Brain microvascular endothelial cell (primary cell): ENCODE measurements at regions not wholly inside any gene's neighbourhood (a gene's known extent, or its start where the extent isn't known, plus 50 kb on each side); places are given as distances from the start of the nearest gene placed in this dataset.

ENCODE experiments used
- DNase-seq: peaks from one replicate; pipeline ENCODE4 v3.0.0-alpha.2; 2020
- H3K27ac ChIP-seq: fragments of 250-450 bp; sonication (Bioruptor Pico); 2 replicates; pipeline ENCODE4 v1.5.1; 2020; ENCODE audit warnings: mild to moderate bottlenecking, moderate library complexity
- H3K27me3 ChIP-seq: fragments of 250-450 bp; sonication (Bioruptor Pico); replicated peaks from 2 replicates; pipeline ENCODE4 v1.5.1; 2020; ENCODE audit warnings: mild to moderate bottlenecking
- H3K36me3 ChIP-seq: fragments of 250-450 bp; sonication (Bioruptor Pico); replicated peaks from 2 replicates; pipeline ENCODE4 v1.5.1; 2020; ENCODE audit warnings: mild to moderate bottlenecking
- H3K4me3 ChIP-seq: 2 replicates; pipeline ENCODE4 v1.5.1; 2011; ENCODE audit warnings: low read depth, mild to moderate bottlenecking, control low read depth, low read length, moderate library complexity
- in situ Hi-C: cut with HindIII; loops from 2 replicates; pipeline ENCODE4 v1.10.0; 2017; ENCODE audit warnings: low sequenced_read_pairs, low pct_ligation_motif_present
- TF ChIP-seq, protein P1 (sequence below): IDR thresholded peaks from 2 replicates; pipeline ENCODE4 v1.5.1; 2011; ENCODE audit warnings: low read depth, mild to moderate bottlenecking, moderate library complexity, low read length, control low read depth, inconsistent platforms; ENCODE audit errors: missing control alignments

DNA sequence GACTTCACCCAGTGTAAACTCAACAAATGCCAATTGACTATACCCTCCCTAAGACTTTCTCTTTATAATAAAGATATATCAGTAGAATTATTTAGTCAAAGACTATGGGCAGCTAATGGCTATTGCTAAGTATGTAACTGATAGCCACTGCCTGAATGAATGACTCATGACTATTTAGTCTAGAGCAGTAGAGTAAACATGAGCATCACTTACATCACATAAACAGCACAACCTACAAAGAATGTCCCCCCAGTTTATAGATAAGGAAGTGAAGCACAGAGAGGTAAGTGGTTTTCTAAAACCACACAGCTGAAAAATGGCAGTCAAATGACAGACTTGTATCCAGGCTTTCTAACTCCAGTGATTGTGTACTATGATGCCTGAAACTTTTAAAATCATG is 507.0 kb downstream of the PPARGC1A start:
- H3K27me3 ChIP-seq = no peaks in the 10 kb centered on the region
- TF ChIP-seq, protein P1, sequence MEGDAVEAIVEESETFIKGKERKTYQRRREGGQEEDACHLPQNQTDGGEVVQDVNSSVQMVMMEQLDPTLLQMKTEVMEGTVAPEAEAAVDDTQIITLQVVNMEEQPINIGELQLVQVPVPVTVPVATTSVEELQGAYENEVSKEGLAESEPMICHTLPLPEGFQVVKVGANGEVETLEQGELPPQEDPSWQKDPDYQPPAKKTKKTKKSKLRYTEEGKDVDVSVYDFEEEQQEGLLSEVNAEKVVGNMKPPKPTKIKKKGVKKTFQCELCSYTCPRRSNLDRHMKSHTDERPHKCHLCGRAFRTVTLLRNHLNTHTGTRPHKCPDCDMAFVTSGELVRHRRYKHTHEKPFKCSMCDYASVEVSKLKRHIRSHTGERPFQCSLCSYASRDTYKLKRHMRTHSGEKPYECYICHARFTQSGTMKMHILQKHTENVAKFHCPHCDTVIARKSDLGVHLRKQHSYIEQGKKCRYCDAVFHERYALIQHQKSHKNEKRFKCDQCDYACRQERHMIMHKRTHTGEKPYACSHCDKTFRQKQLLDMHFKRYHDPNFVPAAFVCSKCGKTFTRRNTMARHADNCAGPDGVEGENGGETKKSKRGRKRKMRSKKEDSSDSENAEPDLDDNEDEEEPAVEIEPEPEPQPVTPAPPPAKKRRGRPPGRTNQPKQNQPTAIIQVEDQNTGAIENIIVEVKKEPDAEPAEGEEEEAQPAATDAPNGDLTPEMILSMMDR = no peak
- no peak for DNase-seq
- in situ Hi-C loops = no loop called here
- no peak overlapping the region for H3K4me3 ChIP-seq
- no peak overlapping the region for H3K27ac ChIP-seq
- H3K36me3 ChIP-seq = no peaks in the 10 kb centered on the region

DNA sequence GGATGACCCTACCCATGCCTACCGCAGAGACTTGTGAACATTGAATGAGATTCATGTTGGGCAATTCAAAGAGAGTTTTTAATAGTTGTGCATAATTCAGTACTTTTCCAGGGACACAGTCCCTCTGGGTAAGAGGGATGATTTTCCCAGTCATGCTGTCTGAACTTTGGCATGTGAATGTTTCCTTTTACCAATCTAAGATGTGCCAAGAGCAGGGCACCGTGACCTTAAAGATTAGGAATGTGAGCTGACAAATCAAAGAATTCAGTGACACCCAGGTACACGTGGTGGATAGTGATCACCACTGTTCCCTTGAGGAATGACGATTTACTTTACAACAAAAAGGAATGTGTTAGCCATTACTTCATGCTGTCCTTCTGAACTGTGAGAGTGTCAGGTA is 515.6 kb downstream of the PPARGC1A start:
- TF ChIP-seq, protein P1 = no peak
- no peaks in the 10 kb centered on the region for H3K36me3 ChIP-seq
- no peak for DNase-seq
- in situ Hi-C loops = no loop called here
- no peak overlapping the region for H3K4me3 ChIP-seq
- no peaks in the 10 kb centered on the region for H3K27me3 ChIP-seq
- H3K27ac ChIP-seq = no peak overlapping the region

DNA sequence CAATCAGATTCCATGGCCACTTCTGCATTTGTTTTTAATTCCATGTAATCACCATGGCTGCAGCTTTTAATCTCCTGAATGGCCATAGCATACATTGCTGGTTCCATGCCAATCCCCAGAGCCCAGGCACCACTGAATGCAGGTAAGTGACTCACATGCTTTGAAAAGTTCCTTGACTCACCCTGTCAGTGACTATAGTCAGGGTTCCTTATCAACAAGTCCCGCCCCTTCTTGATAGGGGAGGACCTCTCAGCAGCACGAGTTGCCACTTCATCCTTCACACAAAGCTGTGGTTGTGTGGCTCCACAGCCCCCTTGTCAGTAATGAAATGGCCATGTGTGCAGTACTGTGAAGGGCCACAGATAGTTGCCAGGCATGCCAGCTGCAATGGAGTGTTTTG is 516.6 kb downstream of the PPARGC1A start:
- H3K27ac ChIP-seq = no peak overlapping the region
- H3K27me3 ChIP-seq = no peaks in the 10 kb centered on the region
- in situ Hi-C loops = no loop called here
- TF ChIP-seq, protein P1 = no peak
- no peak overlapping the region for H3K4me3 ChIP-seq
- DNase-seq = peak; percentile 23
- no peaks in the 10 kb centered on the region for H3K36me3 ChIP-seq

DNA sequence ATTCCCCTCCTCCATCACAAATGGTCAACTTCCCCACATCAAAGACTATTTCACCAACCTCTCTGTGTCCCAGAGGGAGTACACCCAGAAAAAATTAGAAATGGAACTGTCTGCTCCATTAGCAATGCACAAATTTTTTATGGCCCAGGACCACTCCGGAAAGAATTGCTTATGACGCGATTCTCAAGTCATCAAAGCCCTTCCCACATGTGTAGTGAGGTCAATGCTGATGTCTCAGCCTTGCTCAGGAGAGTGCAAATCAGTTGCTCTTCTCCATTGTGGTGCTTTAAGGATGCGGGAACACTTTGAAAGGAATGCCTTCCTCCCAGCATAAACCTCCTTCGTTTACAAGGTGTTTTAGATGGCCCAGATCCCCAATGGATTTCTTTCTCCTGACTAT is 518.3 kb downstream of the PPARGC1A start:
- TF ChIP-seq, protein P1 = no peak
- H3K4me3 ChIP-seq = no peak overlapping the region

DNA sequence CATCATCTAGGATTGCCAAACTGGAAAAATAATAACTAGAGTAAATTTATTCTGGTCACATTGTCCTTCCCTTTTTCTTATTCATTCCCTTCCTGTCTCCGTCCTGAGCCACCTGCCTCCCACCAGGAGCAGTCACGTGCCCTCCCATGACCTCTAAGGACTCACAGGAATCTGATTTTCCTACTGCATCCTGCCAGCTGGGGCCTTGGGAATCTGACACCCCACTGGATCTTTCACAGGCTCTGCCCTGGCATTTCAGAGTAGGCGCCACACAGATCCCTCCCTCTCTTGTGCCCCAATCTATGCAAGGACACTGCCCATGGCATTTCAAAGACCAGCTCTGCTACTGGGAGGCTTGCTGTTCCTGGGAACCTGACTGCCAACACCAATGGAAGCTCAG is 520.5 kb downstream of the PPARGC1A start:
- Histone ChIP-seq H3K27me3 (no peaks in the 10 kb centered on the region), H3K27ac (no peak overlapping the region), H3K36me3 (no peaks in the 10 kb centered on the region), H3K4me3 (no peak overlapping the region)
- in situ Hi-C loops = no loop called here
- TF ChIP-seq, protein P1 = no peak
- no peak for DNase-seq

More for the DNA sequence above, 518.3 kb downstream of the PPARGC1A start:
- in situ Hi-C loops = no loop called here
- no peak for DNase-seq
- Histone ChIP-seq H3K27ac (no peak overlapping the region), H3K36me3 (no peaks in the 10 kb centered on the region), H3K27me3 (no peaks in the 10 kb centered on the region)

DNA sequence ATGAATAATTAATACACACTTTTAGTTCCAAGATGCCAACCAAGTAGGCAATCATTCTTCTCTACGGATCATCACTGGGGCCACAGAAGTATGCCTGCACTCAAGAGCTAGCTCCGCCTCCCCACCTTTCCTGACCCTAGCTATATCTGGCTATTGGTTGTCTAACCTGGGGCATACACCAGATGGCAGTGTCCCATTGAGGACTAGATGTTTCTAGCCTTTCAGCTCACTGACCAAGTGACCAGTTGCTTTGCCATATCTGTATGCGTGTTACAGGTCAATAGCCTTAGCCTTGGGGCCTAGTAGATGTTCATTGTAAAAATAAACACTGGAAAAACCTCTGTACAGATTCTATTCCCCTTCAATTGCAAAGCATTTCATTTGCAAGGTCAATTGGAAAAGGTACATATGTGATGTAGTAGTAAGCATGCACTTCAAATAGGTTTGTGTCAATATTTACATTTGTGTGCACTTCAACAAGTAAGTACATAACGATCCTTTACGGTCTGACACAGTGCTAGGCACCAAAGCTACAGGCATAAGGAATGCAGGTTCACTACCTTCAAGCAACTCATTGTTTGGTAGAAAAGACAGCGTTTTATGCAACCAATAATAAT is 521.7 kb downstream of the PPARGC1A start:
- TF ChIP-seq, protein P1 = peak; percentile 42
- in situ Hi-C loops = no loop called here
- Histone ChIP-seq H3K36me3 (no peaks in the 10 kb centered on the region), H3K27me3 (no peaks in the 10 kb centered on the region), H3K4me3 (no peak overlapping the region), H3K27ac (no peak overlapping the region)
- DNase-seq = no peak
